Heart left ventricle (tissue), 13 donors: ENCODE measurements at regions not wholly inside any gene's neighbourhood (a gene's known extent, or its start where the extent isn't known, plus 50 kb on each side); places are given as distances from the start of the nearest gene placed in this dataset.

ENCODE experiments used
- CTCF ChIP-seq, 12 donors: fragments of 200-600 bp; sonication (generic) in 4 of 12; IDR thresholded peaks; one replicate each; pipeline versions ENCODE4 v1.5.0 to v1.8.0; 2018 to 2022; ENCODE audit warnings: antibody characterized with exemption in 12 of 12, mild to moderate bottlenecking in 5 of 12
- POLR2A ChIP-seq, 2 donors: fragments of 450-650 bp; IDR thresholded peaks; one replicate each; pipeline ENCODE4 v1.6.1; 2017; ENCODE audit warnings: antibody characterized with exemption in 2 of 2, mild to moderate bottlenecking in 2 of 2, moderate library complexity in 2 of 2
- donor health status: ischemic (EF 13 %, LVEDD 7.1; RV severe dilation, severe dysfunction).
- donor health status: DM: no; HTN: yes; CAD: no.
- donor health status: DM: no; HTN: no; CAD: no.
- donor health status: ischemic (EF 25% LVEDD 6.9; RV normal size, moderate dysfunction).
- donor health status: ischemic (EF 25% LVEDD 5.7; RV mildly dilated, moderate dysfunction).
- donor health status: ischemic (EF 35%, LVEDD 5.7; RV mildly dilated, moderate dysfunction).
- donor health status: nonischemic (EF 11% LVEDD 7.7; RV severe dilation, severe dysfunction).
- donor health status: DM: yes; HTN: yes; CAD: no.
- donor health status: PGD.
- donor health status: ischemic (EF 29% LVEDD 5.4; RV normal size, mild dysfunction).
- donor health status: nonischemic (EF 23%, LVEDD 6.1; RV moderate dilation, normal function).

GRCh38 chr9:82275258-82275927, 286.8 kb downstream of the SPATA31D1 start:
- TF ChIP-seq CTCF (IDR thresholded peaks at IDR 0.05): no peak
- TF ChIP-seq POLR2A (IDR thresholded peaks at IDR 0.05): no peak
